Psoas muscle (tissue), 7 donors: ENCODE measurements at regions not wholly inside any gene's neighbourhood (a gene's known extent, or its start where the extent isn't known, plus 50 kb on each side); places are given as distances from the start of the nearest gene placed in this dataset.

Source experiments
- ATAC-seq, 4 donors: fragments of 200-7000 bp; cut with Tn5 transposase; one replicate each; pipeline ENCODE4 v1.9.1; 2020; ENCODE audit warnings: moderate library complexity in 3 of 4, mild to moderate bottlenecking in 2 of 4
- DNase-seq, 2 donors: peaks; one replicate each; pipeline ENCODE4 v3.0.0-alpha.2; 2020
- H3K27ac ChIP-seq: fragments of 200-600 bp; one replicate; pipeline ENCODE4 v1.8.0; 2022
- H3K27me3 ChIP-seq, 3 donors: fragments of 200-600 bp in 1 of 3; one replicate each; pipeline versions ENCODE4 v1.6.1 to v1.8.0; 2013 to 2022; ENCODE audit warnings: low read length in 2 of 3, mild to moderate bottlenecking in 2 of 3, moderate library complexity in 1 of 3; ENCODE audit not compliant: insufficient read depth in 3 of 3
- H3K36me3 ChIP-seq, 2 donors: fragments of 200-600 bp in 1 of 2; one replicate each; pipeline versions ENCODE4 v1.6.1 to v1.8.0; 2013 to 2022; ENCODE audit warnings: low read depth in 1 of 2, mild to moderate bottlenecking in 1 of 2, moderate library complexity in 1 of 2; ENCODE audit not compliant: insufficient read depth in 1 of 2
- H3K4me1 ChIP-seq: fragments of 200-600 bp; one replicate; pipeline ENCODE4 v1.8.0; 2022
- H3K4me3 ChIP-seq: fragments of 200-600 bp; one replicate; pipeline ENCODE4 v1.8.0; 2022; ENCODE audit warnings: mild to moderate bottlenecking
- H3K9me3 ChIP-seq: fragments of 200-600 bp; one replicate; pipeline ENCODE4 v1.8.0; 2022
- WGBS, 3 donors: extraction: QIAGEN DNeasy Blood & Tissue Kit; methylation state at CpG; one replicate each; pipeline versions ENCODE4 v1.1.6 to v1.1.7; 2013; 5-methylcytosine and 5-hydroxymethylcytosine counted together
- intact Hi-C, 2 donors: fragments of 100-400 bp; cut with DNase I; formaldehyde crosslinking; loops; one replicate each; pipeline versions ENCODE4 v1.11.0 to v1.14.2; 2022
- TF ChIP-seq, protein P1 (sequence below): fragments of 200-600 bp; IDR thresholded peaks from one replicate; pipeline ENCODE4 v1.8.0; 2022; ENCODE audit warnings: antibody characterized with exemption
- donor health status: healthy with polysubstance abuse.
- donor health status: DM: no; HTN: no; CAD: no; lungs with moderate emphysema.
- donor health status: Bipolar disorder and iron deficiency.
- donor health status: healthy.
- donor health status: DM: yes; HTN: yes; CAD: no.
- donor health status: DM: no; HTN: no; CAD: no.
- donor health status: DM: yes; HTN: yes; CAD: no.

DNA sequence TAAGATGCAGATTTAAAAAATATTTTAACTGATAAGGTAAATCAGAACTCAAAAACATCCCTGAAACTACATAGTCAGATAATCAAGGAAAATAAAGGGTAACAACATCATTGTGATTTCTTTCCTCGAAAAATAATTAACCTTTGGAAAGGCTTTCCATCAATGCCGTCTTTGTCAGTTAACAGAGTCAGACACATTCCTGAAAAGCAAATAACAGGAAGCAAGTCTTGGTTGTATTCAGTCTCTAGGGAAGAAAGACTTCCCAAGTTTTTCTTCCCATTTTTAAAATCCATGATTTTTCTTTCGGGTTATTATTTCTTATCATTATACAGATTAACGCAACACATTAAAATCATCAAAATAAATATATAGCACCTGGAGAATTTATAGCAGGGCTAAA lies 256.4 kb upstream of the CDH6 start:
- H3K4me3 ChIP-seq: no peak overlapping the region
- no peak for ATAC-seq
- no peak for DNase-seq
- no peak overlapping the region for H3K27ac ChIP-seq
- WGBS, 3 donors: 24 to 32% (median 28%) methylated on average over 4 of the region's 4 CpGs
- no peaks in the 10 kb centered on the region for H3K4me1 ChIP-seq
- H3K27me3 ChIP-seq: no peaks in the 10 kb centered on the region
- H3K9me3 ChIP-seq: no peaks in the 10 kb centered on the region
- no peaks in the 10 kb centered on the region for H3K36me3 ChIP-seq
- intact Hi-C loops: no loop called here
- TF ChIP-seq, protein P1, sequence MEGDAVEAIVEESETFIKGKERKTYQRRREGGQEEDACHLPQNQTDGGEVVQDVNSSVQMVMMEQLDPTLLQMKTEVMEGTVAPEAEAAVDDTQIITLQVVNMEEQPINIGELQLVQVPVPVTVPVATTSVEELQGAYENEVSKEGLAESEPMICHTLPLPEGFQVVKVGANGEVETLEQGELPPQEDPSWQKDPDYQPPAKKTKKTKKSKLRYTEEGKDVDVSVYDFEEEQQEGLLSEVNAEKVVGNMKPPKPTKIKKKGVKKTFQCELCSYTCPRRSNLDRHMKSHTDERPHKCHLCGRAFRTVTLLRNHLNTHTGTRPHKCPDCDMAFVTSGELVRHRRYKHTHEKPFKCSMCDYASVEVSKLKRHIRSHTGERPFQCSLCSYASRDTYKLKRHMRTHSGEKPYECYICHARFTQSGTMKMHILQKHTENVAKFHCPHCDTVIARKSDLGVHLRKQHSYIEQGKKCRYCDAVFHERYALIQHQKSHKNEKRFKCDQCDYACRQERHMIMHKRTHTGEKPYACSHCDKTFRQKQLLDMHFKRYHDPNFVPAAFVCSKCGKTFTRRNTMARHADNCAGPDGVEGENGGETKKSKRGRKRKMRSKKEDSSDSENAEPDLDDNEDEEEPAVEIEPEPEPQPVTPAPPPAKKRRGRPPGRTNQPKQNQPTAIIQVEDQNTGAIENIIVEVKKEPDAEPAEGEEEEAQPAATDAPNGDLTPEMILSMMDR: no peak

- WGBS, 3 donors: 75 to 81% (median 80%) methylated on average over 4 of the region's 4 CpGs
- DNase-seq (no peak), ATAC-seq (no peak)
- Histone ChIP-seq H3K9me3 (no peaks in the 10 kb centered on the region), H3K27me3 (no peaks in the 10 kb centered on the region), H3K4me1 (no peaks in the 10 kb centered on the region), H3K36me3 (no peaks in the 10 kb centered on the region), H3K4me3 (no peak overlapping the region), H3K27ac (no peak overlapping the region)
- intact Hi-C loops: no loop called here
- TF ChIP-seq, protein P1: no peak
Measured at GRCh38 chr5:30933599-30933998, 259.9 kb upstream of the CDH6 start.

DNA sequence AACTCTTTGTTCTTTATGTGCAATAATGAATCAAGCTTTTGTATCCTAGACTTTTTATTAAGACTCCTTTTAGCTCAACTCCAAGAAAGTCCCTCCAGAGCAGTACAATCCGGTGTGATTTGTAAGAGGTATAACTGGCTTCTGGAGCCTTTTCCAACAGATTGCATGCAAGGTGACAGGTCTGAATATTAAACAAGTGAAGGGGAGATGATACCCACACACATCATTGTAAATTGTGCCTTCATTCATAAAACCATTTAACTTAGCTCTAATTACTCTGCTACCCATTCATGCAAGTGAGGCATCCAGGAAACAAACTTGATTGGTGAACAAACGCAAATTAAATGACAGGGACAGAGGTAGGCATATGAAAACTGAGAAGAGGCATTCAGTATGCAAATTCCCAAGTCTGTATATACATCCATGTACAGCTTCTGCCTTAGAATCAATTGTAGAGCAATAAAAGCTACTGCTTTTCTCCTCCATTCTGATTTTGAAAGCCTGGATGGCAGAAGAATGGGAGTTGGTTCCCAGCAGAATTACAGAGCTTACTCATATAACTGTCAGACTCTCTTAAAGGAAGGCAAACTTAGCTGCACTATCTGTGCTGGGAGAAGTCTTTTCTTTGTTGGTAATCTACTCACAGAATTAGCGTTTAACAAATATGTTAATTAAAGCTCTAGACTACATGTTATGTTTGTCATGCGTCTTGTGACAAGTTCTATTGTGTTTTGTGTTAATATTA lies 261.0 kb upstream of the CDH6 start:
- Histone ChIP-seq H3K27me3 (no peaks in the 10 kb centered on the region), H3K4me1 (no peaks in the 10 kb centered on the region), H3K27ac (no peak overlapping the region), H3K4me3 (no peak overlapping the region), H3K9me3 (no peaks in the 10 kb centered on the region), H3K36me3 (no peaks in the 10 kb centered on the region)
- 63 to 73% (median 67%) methylated on average over 4 of the region's 4 CpGs for WGBS, 3 donors
- DNase-seq: no peak
- ATAC-seq: no peak
- intact Hi-C loops: no loop called here
- TF ChIP-seq, protein P1: no peak

DNA sequence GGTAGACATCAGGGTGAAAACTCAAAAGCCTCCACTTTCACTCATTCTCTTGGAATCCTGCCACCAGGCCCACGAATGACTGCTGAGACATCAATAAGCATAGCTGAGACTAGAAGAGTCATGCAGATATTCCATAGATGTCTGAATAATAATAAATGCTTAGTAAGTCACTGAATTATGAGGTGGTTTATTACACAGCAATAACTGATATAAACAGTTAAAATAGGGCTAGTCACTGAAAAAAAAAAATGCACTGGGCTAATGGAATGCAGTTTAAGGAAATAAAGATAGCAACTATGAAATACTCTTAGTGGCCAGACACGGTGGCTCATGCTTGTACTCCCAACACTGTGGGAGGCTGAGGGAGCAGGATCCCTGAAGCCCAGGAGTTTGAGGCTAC lies 262.8 kb upstream of the CDH6 start:
- Histone ChIP-seq H3K27ac (no peak overlapping the region), H3K9me3 (no peaks in the 10 kb centered on the region), H3K36me3 (no peaks in the 10 kb centered on the region), H3K27me3 (no peaks in the 10 kb centered on the region), H3K4me3 (no peak overlapping the region), H3K4me1 (no peaks in the 10 kb centered on the region)
- TF ChIP-seq, protein P1: no peak
- intact Hi-C loops: no loop called here
- 48 to 63% (median 58%) methylated on average over 2 of the region's 2 CpGs for WGBS, 3 donors
- DNase-seq (no peak), ATAC-seq (no peak)

GRCh38 chr5:30928956-30929355 lies 264.5 kb upstream of the CDH6 start:
- no peak for ATAC-seq
- Histone ChIP-seq H3K27ac (no peak overlapping the region), H3K9me3 (no peaks in the 10 kb centered on the region), H3K27me3 (no peaks in the 10 kb centered on the region), H3K4me1 (no peaks in the 10 kb centered on the region), H3K4me3 (no peak overlapping the region), H3K36me3 (no peaks in the 10 kb centered on the region)
- no peak for DNase-seq
- TF ChIP-seq, protein P1: no peak
- intact Hi-C loops: no loop called here
